ENCODE measurements at regions not wholly inside any gene's neighbourhood (a gene's known extent, or its start where the extent isn't known, plus 50 kb on each side); places are given as distances from the start of the nearest gene placed in this dataset.
"Not testable (repeated sequence)": the region's sequence is repeated elsewhere in the genome, so short reads cannot be mapped to it uniquely, and the experiment has no call there.

DNA sequence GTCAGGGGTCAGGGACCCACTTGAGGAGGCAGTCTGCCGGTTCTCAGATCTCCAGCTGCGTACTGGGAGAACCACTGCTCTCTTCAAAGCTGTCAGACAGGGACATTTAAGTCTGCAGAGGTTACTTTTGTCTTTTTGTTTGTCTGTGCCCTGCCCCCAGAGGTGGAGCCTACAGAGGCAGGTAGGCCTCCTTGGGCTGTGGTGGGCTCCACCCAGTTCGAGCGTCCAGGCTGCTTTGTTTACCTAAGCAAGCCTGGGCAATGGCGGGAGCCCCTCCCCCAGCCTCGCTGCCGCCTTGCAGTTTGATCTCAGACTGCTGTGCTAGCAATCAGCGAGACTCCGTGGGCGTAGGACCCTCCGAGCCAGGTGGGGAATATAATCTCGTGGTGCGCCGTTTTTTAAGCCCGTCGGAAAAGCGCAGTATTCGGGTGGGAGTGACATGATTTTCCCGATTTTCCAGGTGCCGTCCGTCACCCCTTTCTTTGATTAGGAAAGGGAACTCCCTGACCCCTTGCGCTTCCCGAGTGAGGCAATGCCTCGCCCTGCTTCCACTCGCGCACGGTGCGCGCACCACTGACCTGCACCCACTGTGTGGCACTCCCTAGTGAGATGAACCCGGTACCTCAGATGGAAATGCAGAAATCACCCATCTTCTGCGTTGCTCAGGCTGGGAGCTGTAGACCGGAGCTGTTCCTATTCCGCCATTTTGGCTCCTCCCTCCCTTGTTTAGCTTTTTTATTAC lies 268.6 kb upstream of the SATB1 start:
- H2BK5ac ChIP-seq (ENCODE audit: low read length); H2AK5ac ChIP-seq (ENCODE audit: low read depth, low read length); H3K27me3 ChIP-seq (ENCODE audit: control insufficient read depth in 3 of 3, insufficient read depth in 3 of 3, low read depth in 1 of 3, low read length in 3 of 3); H3K27ac ChIP-seq (replicated peaks; ENCODE audit: low read length); H2BK12ac ChIP-seq (ENCODE audit: low read length); H2BK120ac ChIP-seq (ENCODE audit: low read depth, low read length); H4K91ac ChIP-seq (ENCODE audit: low read depth, low read length, poor library complexity); H3K4me2 ChIP-seq (ENCODE audit: insufficient read depth, low read length, poor library complexity, severe bottlenecking); H3K4me3 ChIP-seq (ENCODE audit: low read length in 2 of 2); H3K79me1 ChIP-seq (ENCODE audit: low read depth, low read length); H2BK15ac ChIP-seq (ENCODE audit: low read length); H3K4ac ChIP-seq (ENCODE audit: low read length); H3K36me3 ChIP-seq (replicated peaks in 1 of 2; ENCODE audit: control insufficient read depth in 2 of 2, insufficient read depth in 2 of 2, low read length in 2 of 2); H2AFZ ChIP-seq (ENCODE audit: low read length); H3K9ac ChIP-seq (ENCODE audit: low read depth, low read length, poor library complexity); H3K4me1 ChIP-seq (ENCODE audit: control insufficient read depth in 2 of 2, insufficient read depth in 1 of 2, low read depth in 1 of 2, low read length in 2 of 2); H3K18ac ChIP-seq (ENCODE audit: low read length); H3K14ac ChIP-seq (ENCODE audit: low read length); H3K9me3 ChIP-seq (replicated peaks in 1 of 2; ENCODE audit: control insufficient read depth in 2 of 2, insufficient read depth in 1 of 2, low read depth in 1 of 2, low read length in 2 of 2); H3K23ac ChIP-seq (ENCODE audit: low read depth, low read length, poor library complexity); DNase-seq (ENCODE audit: low spot score); H4K8ac ChIP-seq (ENCODE audit: low read depth, low read length): not testable (repeated sequence)
- no CpG with 5 or more reads among the region's 33 CpGs for WGBS, 2 donors (ENCODE audit: extremely low coverage in 2 of 2, insufficient read length in 2 of 2, insufficient replicate concordance in 1 of 2)

DNA sequence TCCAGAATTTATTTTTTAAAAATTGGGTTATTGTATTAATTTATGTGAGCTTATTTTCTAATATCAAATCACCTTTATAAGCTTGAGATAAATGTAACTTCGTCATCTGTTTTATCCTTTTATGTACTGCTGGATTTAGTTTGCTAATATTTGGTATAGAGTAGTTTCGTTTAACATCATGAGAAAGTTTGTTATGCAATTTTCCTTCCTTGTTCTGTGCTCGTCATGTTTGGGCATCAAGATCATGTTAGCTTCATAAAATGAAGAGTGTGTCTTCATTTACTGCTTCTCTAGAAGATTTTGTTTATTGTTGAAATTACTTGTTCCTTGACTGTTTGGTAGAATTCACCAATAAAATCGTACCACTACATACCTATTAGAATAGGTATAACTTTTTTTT lies 262.1 kb upstream of the SATB1 start:
- no peak overlapping the region for H2BK15ac ChIP-seq (ENCODE audit: low read length)
- no peak overlapping the region for H2AFZ ChIP-seq (ENCODE audit: low read length)
- H2BK120ac ChIP-seq (ENCODE audit: low read depth, low read length), result no peak overlapping the region
- no peak overlapping the region for H4K8ac ChIP-seq (ENCODE audit: low read depth, low read length)
- no peak for DNase-seq (ENCODE audit: low spot score)
- no peak overlapping the region for H2BK12ac ChIP-seq (ENCODE audit: low read length)
- H3K18ac ChIP-seq (ENCODE audit: low read length), result no peak overlapping the region
- no peak overlapping the region for H3K23ac ChIP-seq (ENCODE audit: low read depth, low read length, poor library complexity)
- peaks cover 0 to 2% of the 10 kb centered on the region in 2 donors for H3K9me3 ChIP-seq (replicated peaks in 1 of 2; ENCODE audit: control insufficient read depth in 2 of 2, insufficient read depth in 1 of 2, low read depth in 1 of 2, low read length in 2 of 2)
- H3K4me2 ChIP-seq (ENCODE audit: insufficient read depth, low read length, poor library complexity, severe bottlenecking), result no peak overlapping the region
- H3K4ac ChIP-seq (ENCODE audit: low read length), result no peak overlapping the region
- H4K91ac ChIP-seq (ENCODE audit: low read depth, low read length, poor library complexity), result no peak overlapping the region
- no peaks in the 10 kb centered on the region for H3K4me1 ChIP-seq (ENCODE audit: control insufficient read depth in 2 of 2, insufficient read depth in 1 of 2, low read depth in 1 of 2, low read length in 2 of 2)
- no peaks in the 10 kb centered on the region for H3K36me3 ChIP-seq (replicated peaks in 1 of 2; ENCODE audit: control insufficient read depth in 2 of 2, insufficient read depth in 2 of 2, low read length in 2 of 2)
- no peak overlapping the region for H3K4me3 ChIP-seq (ENCODE audit: low read length in 2 of 2)
- H2AK5ac ChIP-seq (ENCODE audit: low read depth, low read length), result no peak overlapping the region
- no peak overlapping the region for H3K9ac ChIP-seq (ENCODE audit: low read depth, low read length, poor library complexity)
- no peaks in the 10 kb centered on the region for H3K27me3 ChIP-seq (ENCODE audit: control insufficient read depth in 3 of 3, insufficient read depth in 3 of 3, low read depth in 1 of 3, low read length in 3 of 3)
- H3K27ac ChIP-seq (replicated peaks; ENCODE audit: low read length), result no peak overlapping the region
- H2BK5ac ChIP-seq (ENCODE audit: low read length), result no peak overlapping the region
- no peaks in the 10 kb centered on the region for H3K79me1 ChIP-seq (ENCODE audit: low read depth, low read length)
- WGBS, 2 donors (ENCODE audit: extremely low coverage in 2 of 2, insufficient read length in 2 of 2, insufficient replicate concordance in 1 of 2), result no CpG with 5 or more reads among the region's 4 CpGs
- no peak overlapping the region for H3K14ac ChIP-seq (ENCODE audit: low read length)

DNA sequence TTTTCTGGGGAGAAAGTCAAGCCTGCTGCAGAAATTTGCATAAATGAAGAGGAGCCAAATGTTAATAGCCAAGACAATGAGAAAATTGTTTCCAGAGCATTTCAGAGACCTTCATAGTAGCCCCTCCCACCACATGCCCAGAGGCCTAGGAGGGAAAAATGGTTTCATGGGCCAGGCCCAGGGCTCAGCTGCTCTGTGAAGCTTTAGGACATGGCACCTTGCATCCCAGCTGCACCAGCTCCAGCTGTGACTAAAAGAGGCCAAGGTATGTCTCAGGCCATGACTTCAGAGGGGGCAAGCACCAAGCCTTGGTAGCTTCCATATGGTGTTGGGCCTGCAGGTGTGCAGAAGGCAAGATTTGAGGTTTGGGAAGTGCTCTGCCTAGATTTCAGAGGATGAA lies 258.8 kb upstream of the SATB1 start:
- Histone ChIP-seq H3K14ac (ENCODE audit: low read length) (no peak overlapping the region), H2AK5ac (ENCODE audit: low read depth, low read length) (no peak overlapping the region), H3K4ac (ENCODE audit: low read length) (no peak overlapping the region), H2BK5ac (ENCODE audit: low read length) (no peak overlapping the region), H3K4me1 (ENCODE audit: control insufficient read depth in 2 of 2, insufficient read depth in 1 of 2, low read depth in 1 of 2, low read length in 2 of 2) (no peaks in the 10 kb centered on the region), H4K91ac (ENCODE audit: low read depth, low read length, poor library complexity) (no peak overlapping the region), H3K27me3 (ENCODE audit: control insufficient read depth in 3 of 3, insufficient read depth in 3 of 3, low read depth in 1 of 3, low read length in 3 of 3) (no peaks in the 10 kb centered on the region), H2BK15ac (ENCODE audit: low read length) (no peak overlapping the region), H3K4me3 (ENCODE audit: low read length in 2 of 2) (no peak overlapping the region), H2BK120ac (ENCODE audit: low read depth, low read length) (no peak overlapping the region), H3K23ac (ENCODE audit: low read depth, low read length, poor library complexity) (no peak overlapping the region), H3K4me2 (ENCODE audit: insufficient read depth, low read length, poor library complexity, severe bottlenecking) (no peak overlapping the region), H3K9me3 (replicated peaks in 1 of 2; ENCODE audit: control insufficient read depth in 2 of 2, insufficient read depth in 1 of 2, low read depth in 1 of 2, low read length in 2 of 2) (peaks cover 0 to 2% of the 10 kb centered on the region in 2 donors), H3K27ac (replicated peaks; ENCODE audit: low read length) (no peak overlapping the region), H2AFZ (ENCODE audit: low read length) (no peak overlapping the region), H2BK12ac (ENCODE audit: low read length) (no peak overlapping the region), H4K8ac (ENCODE audit: low read depth, low read length) (no peak overlapping the region), H3K9ac (ENCODE audit: low read depth, low read length, poor library complexity) (no peak overlapping the region), H3K79me1 (ENCODE audit: low read depth, low read length) (no peaks in the 10 kb centered on the region), H3K36me3 (replicated peaks in 1 of 2; ENCODE audit: control insufficient read depth in 2 of 2, insufficient read depth in 2 of 2, low read length in 2 of 2) (no peaks in the 10 kb centered on the region), H3K18ac (ENCODE audit: low read length) (no peak overlapping the region)
- DNase-seq (ENCODE audit: low spot score), result no peak

DNA sequence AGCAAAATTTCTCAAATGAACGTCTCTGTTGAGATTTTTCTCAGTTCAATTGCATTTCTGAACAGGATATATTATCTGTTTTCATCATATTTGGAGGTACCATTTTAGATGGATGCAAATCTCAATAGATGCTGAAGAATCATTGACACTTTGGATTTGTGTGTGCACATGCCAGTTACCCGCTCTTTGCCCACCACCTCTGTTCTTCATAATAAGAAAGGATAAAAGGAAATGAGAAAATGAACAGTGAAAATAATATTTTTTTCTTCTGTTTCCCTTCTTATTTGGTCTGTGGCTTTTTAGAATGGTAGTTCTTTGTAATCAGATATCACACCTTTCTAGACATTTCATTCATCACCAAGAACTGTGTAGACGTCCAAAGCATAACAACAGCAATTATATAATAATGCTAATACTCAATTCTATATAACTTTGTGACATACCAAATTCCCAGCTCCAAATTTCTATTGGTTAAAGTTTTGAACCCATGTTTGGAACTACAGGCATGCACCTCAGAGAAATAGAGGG lies 256.7 kb upstream of the SATB1 start:
- Histone ChIP-seq H3K9me3 (replicated peaks in 1 of 2; ENCODE audit: control insufficient read depth in 2 of 2, insufficient read depth in 1 of 2, low read depth in 1 of 2, low read length in 2 of 2) (peaks cover 0 to 2% of the 10 kb centered on the region in 2 donors), H3K4me2 (ENCODE audit: insufficient read depth, low read length, poor library complexity, severe bottlenecking) (no peak overlapping the region), H4K91ac (ENCODE audit: low read depth, low read length, poor library complexity) (no peak overlapping the region), H3K4me3 (ENCODE audit: low read length in 2 of 2) (no peak overlapping the region), H2AK5ac (ENCODE audit: low read depth, low read length) (no peak overlapping the region), H3K79me1 (ENCODE audit: low read depth, low read length) (no peaks in the 10 kb centered on the region), H2BK5ac (ENCODE audit: low read length) (no peak overlapping the region), H3K27ac (replicated peaks; ENCODE audit: low read length) (no peak overlapping the region), H3K9ac (ENCODE audit: low read depth, low read length, poor library complexity) (no peak overlapping the region), H2BK120ac (ENCODE audit: low read depth, low read length) (no peak overlapping the region), H3K4me1 (ENCODE audit: control insufficient read depth in 2 of 2, insufficient read depth in 1 of 2, low read depth in 1 of 2, low read length in 2 of 2) (no peaks in the 10 kb centered on the region), H3K27me3 (ENCODE audit: control insufficient read depth in 3 of 3, insufficient read depth in 3 of 3, low read depth in 1 of 3, low read length in 3 of 3) (no peaks in the 10 kb centered on the region), H2AFZ (ENCODE audit: low read length) (no peak overlapping the region), H3K18ac (ENCODE audit: low read length) (no peak overlapping the region), H2BK15ac (ENCODE audit: low read length) (no peak overlapping the region), H4K8ac (ENCODE audit: low read depth, low read length) (no peak overlapping the region), H3K14ac (ENCODE audit: low read length) (no peak overlapping the region), H3K36me3 (replicated peaks in 1 of 2; ENCODE audit: control insufficient read depth in 2 of 2, insufficient read depth in 2 of 2, low read length in 2 of 2) (no peaks in the 10 kb centered on the region), H2BK12ac (ENCODE audit: low read length) (no peak overlapping the region), H3K23ac (ENCODE audit: low read depth, low read length, poor library complexity) (no peak overlapping the region), H3K4ac (ENCODE audit: low read length) (no peak overlapping the region)
- no peak for DNase-seq (ENCODE audit: low spot score)
- no CpG with 5 or more reads among the region's 3 CpGs for WGBS, 2 donors (ENCODE audit: extremely low coverage in 2 of 2, insufficient read length in 2 of 2, insufficient replicate concordance in 1 of 2)

Measured in neuronal stem cell (in vitro differentiated cells).